WI38 (cell line): ENCODE measurements at regions not wholly inside any gene's neighbourhood (a gene's known extent, or its start where the extent isn't known, plus 50 kb on each side); places are given as distances from the start of the nearest gene placed in this dataset.

Source experiments
- H3K4me3 ChIP-seq: 2 replicates; pipeline ENCODE4 v1.5.1; 2011; ENCODE audit warnings: low read depth, mild to moderate bottlenecking, control low read depth, low read length
- CTCF ChIP-seq: IDR thresholded peaks from 2 replicates; pipeline ENCODE4 v1.5.1; 2012; ENCODE audit warnings: low read depth, mild to moderate bottlenecking, control low read depth, low read length

GRCh38 chr7:85464042-85464651 lies 277.3 kb upstream of the SEMA3D start:
- no peak overlapping the region for H3K4me3 ChIP-seq
- TF ChIP-seq CTCF: no peak

GRCh38 chr7:85462671-85463070 lies 275.8 kb upstream of the SEMA3D start:
- H3K4me3 ChIP-seq: no peak overlapping the region
- no peak for TF ChIP-seq CTCF

GRCh38 chr7:85457911-85458310 lies 271.1 kb upstream of the SEMA3D start:
- no peak overlapping the region for H3K4me3 ChIP-seq
- no peak for TF ChIP-seq CTCF

- no peak overlapping the region for H3K4me3 ChIP-seq
- no peak for TF ChIP-seq CTCF
These were observed 269.4 kb upstream of the SEMA3D start for GRCh38 chr7:85456254-85456653.

GRCh38 chr7:85454904-85455303 lies 268.0 kb upstream of the SEMA3D start:
- no peak overlapping the region for H3K4me3 ChIP-seq
- no peak for TF ChIP-seq CTCF

GRCh38 chr7:85452674-85453073 lies 265.8 kb upstream of the SEMA3D start:
- no peak for TF ChIP-seq CTCF

GRCh38 chr7:85449478-85449877 lies 262.6 kb upstream of the SEMA3D start:
- TF ChIP-seq CTCF: no peak
- H3K4me3 ChIP-seq: no peak overlapping the region

More at GRCh38 chr7:85452674-85453073, 265.8 kb upstream of the SEMA3D start:
- no peak overlapping the region for H3K4me3 ChIP-seq
